Coronary artery (tissue), 2 donors: ENCODE measurements at regions not wholly inside any gene's neighbourhood (a gene's known extent, or its start where the extent isn't known, plus 50 kb on each side); places are given as distances from the start of the nearest gene placed in this dataset.

ENCODE experiments used
- DNase-seq: peaks from one replicate; pipeline ENCODE4 v3.0.0-alpha.2; 2017; ENCODE audit warnings: low spot score
- H3K27ac ChIP-seq, 2 donors: fragments of 200-600 bp; sonication (generic); one replicate each; pipeline ENCODE4 v1.5.1; 2016 to 2019
- H3K4me3 ChIP-seq: fragments of 200-600 bp; sonication (generic); 2 replicates; pipeline ENCODE4 v1.5.1; 2016; ENCODE audit warnings: mild to moderate bottlenecking, moderate library complexity
- TF ChIP-seq, protein P1 (sequence below): fragments of 200-600 bp; sonication (generic); IDR thresholded peaks from one replicate; pipeline ENCODE4 v1.5.1; 2019; ENCODE audit warnings: antibody characterized with exemption

DNA sequence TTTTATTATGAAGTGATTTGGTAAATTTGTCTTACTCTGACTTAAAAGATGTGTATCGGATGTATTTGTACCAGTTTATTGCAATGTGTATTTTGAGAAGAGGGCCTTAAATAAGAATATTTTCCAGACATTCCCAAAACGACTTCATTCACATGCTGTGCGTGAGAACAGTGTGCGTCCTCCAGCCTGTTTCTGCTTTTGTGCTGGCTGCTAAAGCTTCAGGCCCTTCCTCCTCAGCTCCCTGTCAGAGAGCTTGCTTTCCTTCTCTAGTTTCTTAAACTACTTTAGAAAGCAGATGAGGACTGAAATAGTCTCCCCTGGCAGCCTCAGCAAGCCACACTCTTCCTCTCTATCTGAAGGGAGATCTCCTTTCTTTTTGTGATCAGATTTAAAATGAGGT is 157.8 kb downstream of the SAMD5 start:
- H3K4me3 ChIP-seq = no peak overlapping the region
- no peak overlapping the region for H3K27ac ChIP-seq
- DNase-seq = no peak
- TF ChIP-seq, protein P1, sequence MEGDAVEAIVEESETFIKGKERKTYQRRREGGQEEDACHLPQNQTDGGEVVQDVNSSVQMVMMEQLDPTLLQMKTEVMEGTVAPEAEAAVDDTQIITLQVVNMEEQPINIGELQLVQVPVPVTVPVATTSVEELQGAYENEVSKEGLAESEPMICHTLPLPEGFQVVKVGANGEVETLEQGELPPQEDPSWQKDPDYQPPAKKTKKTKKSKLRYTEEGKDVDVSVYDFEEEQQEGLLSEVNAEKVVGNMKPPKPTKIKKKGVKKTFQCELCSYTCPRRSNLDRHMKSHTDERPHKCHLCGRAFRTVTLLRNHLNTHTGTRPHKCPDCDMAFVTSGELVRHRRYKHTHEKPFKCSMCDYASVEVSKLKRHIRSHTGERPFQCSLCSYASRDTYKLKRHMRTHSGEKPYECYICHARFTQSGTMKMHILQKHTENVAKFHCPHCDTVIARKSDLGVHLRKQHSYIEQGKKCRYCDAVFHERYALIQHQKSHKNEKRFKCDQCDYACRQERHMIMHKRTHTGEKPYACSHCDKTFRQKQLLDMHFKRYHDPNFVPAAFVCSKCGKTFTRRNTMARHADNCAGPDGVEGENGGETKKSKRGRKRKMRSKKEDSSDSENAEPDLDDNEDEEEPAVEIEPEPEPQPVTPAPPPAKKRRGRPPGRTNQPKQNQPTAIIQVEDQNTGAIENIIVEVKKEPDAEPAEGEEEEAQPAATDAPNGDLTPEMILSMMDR = no peak

- Histone ChIP-seq H3K4me3 (no peak overlapping the region), H3K27ac (no peak overlapping the region)
- TF ChIP-seq, protein P1 = no peak
- no peak for DNase-seq
Observed at GRCh38 chr6:147667082-147667481, 158.6 kb downstream of the SAMD5 start.

GRCh38 chr6:147674099-147674498 is 165.6 kb downstream of the SAMD5 start:
- Histone ChIP-seq H3K27ac (no peak overlapping the region), H3K4me3 (no peak overlapping the region)
- TF ChIP-seq, protein P1 = no peak
- DNase-seq = no peak

DNA sequence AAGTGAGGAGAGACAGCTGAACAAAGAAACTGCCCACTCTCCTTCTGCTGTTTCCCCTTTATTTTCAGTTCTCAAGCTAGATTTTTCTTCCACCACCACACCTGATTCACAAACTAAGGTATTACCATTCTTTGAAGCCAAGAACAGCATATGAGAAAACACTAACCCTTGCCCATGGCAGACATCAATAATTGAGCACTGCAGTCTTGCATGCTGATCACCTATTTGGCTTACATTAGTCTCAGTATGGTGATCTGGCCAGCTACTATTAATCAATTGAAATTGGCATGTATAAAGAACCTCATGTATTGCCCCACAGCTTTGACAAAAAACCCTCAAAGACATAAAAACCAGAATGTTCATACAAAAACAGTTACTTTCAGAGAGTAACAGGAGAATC is 166.3 kb downstream of the SAMD5 start:
- no peak overlapping the region for H3K27ac ChIP-seq
- no peak overlapping the region for H3K4me3 ChIP-seq
- TF ChIP-seq, protein P1 = no peak
- no peak for DNase-seq

- Histone ChIP-seq H3K27ac (no peak overlapping the region), H3K4me3 (no peak overlapping the region)
- DNase-seq = no peak
- TF ChIP-seq, protein P1 = no peak
Observed at GRCh38 chr6:147675281-147675680, 166.8 kb downstream of the SAMD5 start.

- TF ChIP-seq, protein P1 = no peak
- no peak for DNase-seq
Observed at GRCh38 chr6:147676495-147677199, 168.2 kb downstream of the SAMD5 start.

DNA sequence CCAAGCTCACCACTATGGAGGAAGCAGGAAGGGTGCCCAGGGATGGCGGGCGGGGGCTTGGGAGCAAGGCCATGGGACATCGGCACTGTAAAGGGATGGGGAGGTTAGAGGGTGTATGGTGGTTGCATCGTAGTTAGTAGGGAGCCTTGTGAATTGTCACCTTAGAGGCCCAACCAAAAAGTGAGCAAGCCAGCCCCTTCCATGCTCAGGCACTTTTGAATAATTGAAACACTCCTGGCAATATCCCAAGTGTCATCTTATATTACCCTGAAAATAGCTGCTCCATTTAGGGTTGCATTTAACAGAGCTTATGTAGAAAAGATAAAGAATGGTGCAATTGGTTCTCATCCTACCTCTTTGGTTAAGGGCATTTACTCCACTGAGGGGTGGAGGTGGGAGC is 169.2 kb downstream of the SAMD5 start:
- Histone ChIP-seq H3K27ac (no peak overlapping the region), H3K4me3 (no peak overlapping the region)
- TF ChIP-seq, protein P1 = no peak
- no peak for DNase-seq

More at GRCh38 chr6:147676495-147677199, 168.2 kb downstream of the SAMD5 start:
- Histone ChIP-seq H3K4me3 (no peak overlapping the region), H3K27ac (no peak overlapping the region)
